HL-60 (cell line): ENCODE measurements at regions not wholly inside any gene's neighbourhood (a gene's known extent, or its start where the extent isn't known, plus 50 kb on each side); places are given as distances from the start of the nearest gene placed in this dataset.

ENCODE experiments used
- CTCF ChIP-seq: IDR thresholded peaks from one replicate; pipeline ENCODE4 v1.5.1; 2011; ENCODE audit warnings: low read length, control low read depth, inconsistent platforms; ENCODE audit not compliant: insufficient read depth
- GABPA ChIP-seq: IDR thresholded peaks from 2 replicates; pipeline ENCODE4 v1.6.1; 2012; ENCODE audit warnings: low read depth
- POLR2AphosphoS5 ChIP-seq: IDR thresholded peaks from 2 replicates; pipeline ENCODE4 v1.6.1; 2012; ENCODE audit warnings: low read depth
- REST ChIP-seq: IDR thresholded peaks from 2 replicates; pipeline ENCODE4 v1.6.1; 2012; ENCODE audit warnings: low read depth; ENCODE audit not compliant: insufficient replicate concordance

- TF ChIP-seq CTCF (no peak), POLR2AphosphoS5 (no peak), REST (no peak), GABPA (no peak)
These were observed 318.8 kb downstream of the PTPRU start for GRCh38 chr1:29555043-29555620.
